Loucy (cell line): ENCODE measurements at regions not wholly inside any gene's neighbourhood (a gene's known extent, or its start where the extent isn't known, plus 50 kb on each side); places are given as distances from the start of the nearest gene placed in this dataset.

ENCODE experiments used
- CTCF ChIP-seq: fragments of 200-600 bp; sonication (generic); conservative IDR thresholded peaks from 2 replicates; pipeline ENCODE4 v1.5.1; 2014; ENCODE audit warnings: mild to moderate bottlenecking, antibody characterized with exemption, low read length
- EZH2phosphoT487 ChIP-seq: fragments of 200-600 bp; IDR thresholded peaks from 2 replicates; pipeline ENCODE4 v1.6.1; 2018; ENCODE audit warnings: antibody characterized with exemption, mild to moderate bottlenecking, moderate library complexity, borderline replicate concordance

DNA sequence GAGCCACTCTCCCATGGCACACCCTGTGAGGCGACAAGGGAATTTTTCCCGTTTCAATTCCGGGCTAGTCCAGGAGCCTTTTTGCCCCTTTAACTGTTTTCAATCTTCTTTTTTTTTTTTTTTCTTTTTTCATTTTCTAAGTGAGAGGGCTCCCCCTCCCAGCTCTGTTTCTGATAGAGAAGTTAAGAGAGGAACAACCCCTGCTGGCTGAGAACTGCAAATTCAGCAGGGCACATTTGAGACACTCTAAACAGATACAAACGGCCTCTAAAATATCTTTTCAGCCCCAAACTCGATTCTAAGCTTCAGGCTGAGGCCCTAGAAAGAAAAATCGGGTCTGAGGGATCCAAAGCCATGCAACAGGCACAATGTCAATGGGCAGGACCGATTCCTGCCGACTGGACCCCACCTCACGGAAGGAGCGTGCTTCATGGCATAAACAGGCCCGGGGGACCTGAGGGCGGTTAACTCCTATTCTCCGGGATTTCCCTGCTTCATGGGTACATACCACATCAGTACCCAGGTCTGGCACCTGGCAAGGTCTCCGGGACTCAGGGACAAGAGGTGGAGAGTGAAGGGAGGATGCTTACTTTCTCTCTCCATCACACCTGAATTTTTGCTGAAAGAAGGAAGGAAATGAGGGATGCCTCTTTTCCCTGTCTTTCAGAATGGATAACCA, 627.5 kb downstream of the BUD13 start:
- TF ChIP-seq CTCF (no peak), EZH2phosphoT487 (no peak)
